Spleen (tissue), 7 donors: ENCODE measurements at regions not wholly inside any gene's neighbourhood (a gene's known extent, or its start where the extent isn't known, plus 50 kb on each side); places are given as distances from the start of the nearest gene placed in this dataset.

ENCODE experiments used
- CTCF ChIP-seq, 11 experiments: fragments of 200-600 bp in 7 of 11; fragments of 450-650 bp in 4 of 11; sonication (generic) in 4 of 11; IDR thresholded peaks in 8 of 11; conservative IDR thresholded peaks in 3 of 11; 1 replicate in 7 of 11; 2 replicates in 4 of 11; pipeline versions ENCODE4 v1.4.0 to v1.8.0; 2016 to 2021; ENCODE audit warnings: antibody characterized with exemption in 11 of 11, inconsistent platforms in 4 of 11, mild to moderate bottlenecking in 1 of 11
- POLR2A ChIP-seq, 3 donors: fragments of 450-650 bp; IDR thresholded peaks; one replicate each; pipeline ENCODE4 v1.5.1; 2017; ENCODE audit warnings: antibody characterized with exemption in 3 of 3, mild to moderate bottlenecking in 1 of 3
- POLR2AphosphoS5 ChIP-seq, 3 donors: sonication (generic); formaldehyde crosslinking; IDR thresholded peaks; one replicate each; pipeline ENCODE4 v1.5.1; 2017; ENCODE audit warnings: antibody characterized with exemption in 3 of 3
- donor health status: DM: no; HTN: no; CAD: no; lungs with moderate emphysema.
- donor health status: DM: no; HTN: no; CAD: no.
- donor health status: DM: no; HTN: no; CAD: no.

DNA sequence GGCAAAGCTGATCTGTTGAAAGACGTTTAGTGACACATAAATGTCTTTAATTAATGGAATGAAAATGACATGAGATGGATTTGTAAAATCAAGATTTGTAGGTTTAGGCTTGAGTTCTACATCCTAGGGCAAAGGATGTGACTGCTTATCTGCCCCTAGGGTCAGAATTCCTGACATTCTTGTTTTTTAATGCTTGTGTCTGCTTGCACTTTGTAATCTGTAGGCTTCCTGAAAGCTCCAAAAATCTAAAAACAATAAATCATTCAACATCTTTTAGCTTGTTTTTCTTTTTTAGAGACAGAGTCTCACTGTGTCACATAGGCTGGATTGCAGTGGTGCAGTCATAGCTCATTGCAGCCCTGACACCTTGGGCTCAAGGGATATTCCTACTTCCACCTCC is 107.9 kb upstream of the MLIP start:
- TF ChIP-seq POLR2AphosphoS5 (IDR thresholded peaks at IDR 0.05) (no peak), CTCF (IDR thresholded peaks at IDR 0.05 in 8 of 11, conservative IDR thresholded peaks at IDR 0.05 in 3 of 11) (no peak), POLR2A (IDR thresholded peaks at IDR 0.05) (no peak)
